Islet of Langerhans (tissue), 1 donor: ENCODE measurements at regions not wholly inside any gene's neighbourhood (a gene's known extent, or its start where the extent isn't known, plus 50 kb on each side); places are given as distances from the start of the nearest gene placed in this dataset.
"Not testable (repeated sequence)": the region's sequence is repeated elsewhere in the genome, so short reads cannot be mapped to it uniquely, and the experiment has no call there.

Source experiments
- FAIRE-seq: peaks from one replicate; lab custom pipeline; 2011; peaks lifted over from hg19 to GRCh38; lab: Jason Lieb, UNC

- FAIRE-seq = no peak
Observed at GRCh38 chr9:75788006-75788634, 102.4 kb upstream of the PCSK5 start.

DNA sequence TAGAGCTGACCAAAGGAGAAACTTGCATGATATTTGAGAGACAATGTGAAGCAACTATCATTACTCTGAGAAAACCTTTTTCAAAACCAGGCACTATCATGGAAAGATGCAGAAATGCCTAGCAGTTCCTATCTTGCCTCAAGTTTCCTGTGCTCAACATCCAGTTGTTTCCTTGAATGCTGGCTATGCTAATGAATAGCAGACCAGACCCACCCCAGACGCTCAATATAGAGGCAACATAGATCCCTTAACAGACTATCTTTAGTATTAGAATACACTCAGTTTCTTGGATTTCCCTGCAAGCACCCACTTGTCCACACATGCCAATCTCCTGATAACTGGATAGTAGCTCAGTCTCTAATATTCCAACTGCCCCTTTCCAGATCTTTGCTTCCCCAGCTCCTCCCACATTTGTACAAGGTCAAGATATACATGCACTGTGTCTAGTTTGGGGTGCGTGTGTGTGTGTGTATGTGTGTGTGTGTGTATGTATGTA is 93.3 kb upstream of the PCSK5 start:
- no peak for FAIRE-seq

GRCh38 chr9:75798505-75798904 is 92.0 kb upstream of the PCSK5 start:
- no peak for FAIRE-seq

DNA sequence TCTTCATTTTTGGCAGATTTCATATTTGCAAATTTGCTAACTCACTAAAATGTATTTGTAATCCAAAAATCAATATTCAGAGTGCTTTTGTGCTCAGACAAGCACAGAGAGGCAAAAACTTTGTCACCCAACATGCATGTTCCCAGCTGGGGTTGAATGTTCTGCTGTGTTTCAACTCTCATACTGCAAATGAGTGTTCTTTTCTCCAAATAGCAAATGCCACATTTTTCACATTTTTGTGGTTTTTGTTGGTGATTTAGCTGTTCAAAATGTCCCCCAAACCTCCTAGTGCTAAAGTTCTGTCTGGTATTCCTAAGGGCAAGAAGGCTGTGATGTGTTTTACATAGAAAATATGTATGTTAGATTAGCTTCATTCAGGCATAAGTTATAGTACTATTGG is 87.3 kb upstream of the PCSK5 start:
- FAIRE-seq = no peak

DNA sequence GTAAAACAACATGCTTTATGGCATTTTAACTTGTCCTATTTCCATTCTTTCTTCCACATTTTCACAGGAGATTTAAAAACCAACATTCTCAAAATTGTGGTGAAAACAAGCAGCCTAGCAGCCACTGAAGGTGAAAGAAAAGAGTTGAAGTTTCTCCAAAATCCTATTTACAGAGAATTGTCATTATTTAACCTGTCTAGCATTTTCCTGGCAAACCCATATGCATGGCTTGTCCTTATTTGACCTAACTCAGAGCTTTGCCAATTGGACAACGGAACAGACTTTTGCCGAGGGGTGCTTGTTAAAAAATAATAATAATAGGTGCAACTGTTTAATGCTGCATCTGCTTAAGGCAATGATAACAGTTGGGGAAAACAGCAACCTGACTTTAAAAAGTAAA is 80.4 kb upstream of the PCSK5 start:
- no peak for FAIRE-seq

DNA sequence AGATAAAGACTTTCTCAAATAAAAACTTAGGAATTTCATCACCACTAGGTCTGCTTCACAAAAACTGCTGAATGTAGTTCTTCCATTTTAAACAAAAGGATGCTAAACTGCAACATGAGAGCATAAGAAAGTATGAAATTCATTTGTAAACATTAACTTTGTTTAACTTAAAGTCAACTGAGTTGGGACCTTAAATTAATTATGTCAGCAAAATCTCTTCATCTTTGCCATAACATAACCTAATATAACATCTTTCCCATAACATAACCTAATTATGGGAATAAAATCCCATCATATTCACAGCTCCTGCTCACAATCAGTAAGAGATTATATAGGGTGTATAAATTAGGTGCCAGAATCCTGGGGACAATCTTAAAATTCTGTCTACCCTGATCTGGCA is 78.8 kb upstream of the PCSK5 start:
- no peak for FAIRE-seq

DNA sequence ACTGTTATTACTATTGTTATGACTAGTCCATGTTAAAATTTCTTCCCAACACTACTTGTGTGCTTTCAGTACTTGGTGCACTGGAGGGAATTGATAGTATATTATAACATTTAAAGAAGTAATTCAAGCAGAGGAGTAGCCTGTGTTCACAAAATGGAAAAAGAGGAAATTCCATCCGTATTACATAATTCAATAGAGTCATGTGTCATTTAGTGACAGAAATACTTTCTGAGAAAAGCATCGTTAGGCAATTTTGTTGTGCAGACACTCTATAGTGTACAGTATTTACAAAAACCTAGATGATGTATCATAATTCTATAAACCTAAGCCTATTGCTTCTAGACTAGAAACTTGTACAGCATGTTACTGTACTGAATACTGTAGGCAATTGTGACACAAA is 78.3 kb upstream of the PCSK5 start:
- no peak for FAIRE-seq

DNA sequence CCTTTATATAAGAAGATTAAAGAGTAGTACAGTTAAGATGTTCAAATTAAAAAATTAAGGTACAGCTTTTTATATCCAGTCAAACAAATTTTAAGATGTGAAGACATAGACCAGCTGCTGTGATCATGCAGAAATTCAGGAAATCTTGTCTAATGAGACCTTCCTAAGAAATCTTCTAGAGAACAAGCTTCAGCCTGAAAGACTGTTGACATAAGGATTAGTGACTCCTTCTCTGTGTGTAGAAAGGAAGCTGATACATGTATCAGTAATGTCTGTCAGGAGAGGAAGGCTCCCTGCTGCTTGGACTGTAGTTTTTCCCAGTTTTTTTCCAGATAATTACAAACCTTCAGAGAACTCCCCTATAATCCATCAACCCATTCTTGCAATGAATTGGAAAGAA is 75.8 kb upstream of the PCSK5 start:
- no peak for FAIRE-seq

GRCh38 chr9:75820471-75821115 is 69.9 kb upstream of the PCSK5 start:
- FAIRE-seq = not testable (repeated sequence)

GRCh38 chr9:75823151-75823550 is 67.3 kb upstream of the PCSK5 start:
- no peak for FAIRE-seq

DNA sequence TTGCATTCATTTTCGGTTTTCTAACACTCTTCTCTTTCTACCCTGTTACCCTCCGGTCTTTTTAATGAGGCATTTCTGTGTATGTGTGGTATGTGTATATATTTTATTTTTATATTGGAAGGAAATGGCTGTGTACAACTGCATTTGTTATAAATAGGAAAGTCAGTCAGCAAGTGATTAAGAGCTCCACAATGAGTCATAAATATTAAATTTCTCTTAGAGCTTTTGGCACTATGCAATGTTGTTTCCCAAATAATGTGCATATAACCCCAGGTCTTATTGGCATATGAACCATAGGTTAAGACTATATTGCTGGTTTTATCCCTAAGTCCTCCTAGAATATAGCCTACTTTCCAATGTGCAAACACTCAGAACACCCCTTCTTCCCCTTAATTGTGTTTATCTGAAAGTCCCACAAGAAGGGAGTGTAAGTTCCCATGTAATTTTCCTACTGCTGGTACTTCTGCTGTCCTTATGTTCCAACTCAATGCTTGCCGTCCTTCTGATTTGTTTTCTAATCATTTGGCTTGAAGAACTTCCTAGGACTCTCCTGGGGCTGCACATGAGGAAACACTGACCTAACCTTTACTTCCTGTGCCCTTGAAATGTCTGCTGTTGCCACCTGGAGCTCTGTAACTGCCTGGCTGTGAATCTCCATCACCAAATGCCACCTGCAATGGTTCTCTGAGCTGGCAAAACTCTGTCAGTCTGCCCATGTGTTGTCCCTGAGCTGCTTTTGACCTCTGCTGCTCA is 65.5 kb upstream of the PCSK5 start:
- no peak for FAIRE-seq

DNA sequence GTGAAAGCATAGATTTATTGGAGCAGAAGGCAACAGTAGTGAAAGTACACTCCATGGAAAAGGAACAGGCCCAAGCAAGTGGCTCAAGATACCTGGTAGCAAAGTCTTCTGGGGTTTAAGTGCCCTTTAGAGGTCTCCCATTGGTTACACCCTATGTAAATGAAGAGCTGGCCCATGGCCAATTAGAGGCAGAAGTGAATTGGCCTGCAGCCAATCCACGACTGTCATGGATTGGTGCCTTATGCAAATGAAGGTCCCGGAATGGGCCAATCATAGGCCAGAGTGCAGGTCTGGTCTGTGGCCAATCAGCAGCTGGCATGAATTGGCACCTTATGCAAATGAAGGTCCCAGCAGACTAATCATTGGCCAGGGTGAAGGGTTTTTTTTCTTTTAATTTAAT is 64.2 kb upstream of the PCSK5 start:
- FAIRE-seq = no peak

- FAIRE-seq = no peak
Observed at GRCh38 chr9:75830303-75830702, 60.2 kb upstream of the PCSK5 start.

DNA sequence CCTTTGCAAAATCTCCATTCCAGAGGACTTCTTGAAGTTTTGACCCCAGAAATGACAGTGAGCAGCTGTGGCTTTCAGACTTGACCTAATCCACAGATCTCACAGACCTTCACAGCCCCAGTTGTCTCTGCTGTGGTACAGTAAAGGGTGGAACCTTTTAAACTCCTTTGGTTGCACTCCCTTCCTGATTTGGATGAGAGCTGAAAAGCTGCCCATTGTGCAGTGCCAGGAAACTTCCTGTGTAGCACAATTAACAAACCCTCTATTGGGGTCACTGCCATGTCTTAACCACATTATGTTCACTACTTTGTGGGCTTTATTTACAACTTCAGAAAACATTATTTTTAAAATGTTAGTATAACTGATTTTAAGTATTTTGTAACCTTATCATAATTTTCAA is 56.7 kb upstream of the PCSK5 start:
- no peak for FAIRE-seq

DNA sequence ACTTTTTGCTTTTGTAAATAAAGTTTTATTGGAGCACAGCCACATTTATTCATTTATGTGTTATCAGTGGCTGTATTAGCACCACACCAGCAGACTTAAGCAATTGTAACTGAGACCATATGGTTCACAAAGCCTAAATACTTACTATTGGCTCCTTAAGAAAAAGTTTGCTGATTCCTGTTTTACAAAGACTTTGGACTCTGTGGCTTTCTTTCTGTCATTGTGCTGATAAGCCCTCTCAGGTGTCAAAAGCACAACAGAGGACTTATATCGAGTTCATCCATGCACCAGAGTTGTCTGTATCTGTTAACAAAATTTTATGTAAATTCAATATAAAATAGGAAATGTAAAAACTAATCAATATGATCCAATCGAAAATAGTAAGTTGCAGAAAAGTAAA is 55.6 kb upstream of the PCSK5 start:
- no peak for FAIRE-seq
